Testis (tissue), 2 donors: ENCODE measurements at regions not wholly inside any gene's neighbourhood (a gene's known extent, or its start where the extent isn't known, plus 50 kb on each side); places are given as distances from the start of the nearest gene placed in this dataset.

Experiments
- POLR2A ChIP-seq: fragments of 450-650 bp; IDR thresholded peaks from one replicate; pipeline ENCODE4 v1.6.1; 2017; ENCODE audit warnings: antibody characterized with exemption, mild to moderate bottlenecking, moderate library complexity
- TF ChIP-seq, protein P1 (sequence below), 3 experiments: fragments of 450-650 bp in 2 of 3; fragments of 200-600 bp in 1 of 3; sonication (generic) in 1 of 3; IDR thresholded peaks; one replicate each; pipeline ENCODE4 v1.5.1; 2016 to 2019; ENCODE audit warnings: antibody characterized with exemption in 3 of 3, mild to moderate bottlenecking in 2 of 3, moderate library complexity in 1 of 3

DNA sequence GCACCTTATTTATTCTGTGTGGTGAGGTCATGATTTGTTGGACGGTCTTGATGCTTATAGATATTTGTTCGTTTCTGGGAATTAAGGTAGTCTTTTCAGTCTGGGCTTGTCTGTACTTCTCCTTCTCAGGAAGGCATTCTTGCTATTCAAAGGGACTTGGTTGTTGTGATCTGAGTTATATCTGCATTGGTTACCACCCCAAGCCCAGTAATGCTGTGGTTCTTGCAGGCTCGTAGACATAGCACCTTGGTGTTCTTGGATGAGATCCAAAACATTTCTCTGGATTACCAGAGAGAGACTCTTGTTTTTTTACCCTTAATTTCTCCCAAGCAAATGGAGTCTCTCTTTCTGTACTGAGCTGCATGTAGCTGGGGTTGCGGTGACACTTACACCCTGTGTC is 128.0 kb upstream of the CBLB start:
- TF ChIP-seq, protein P1, sequence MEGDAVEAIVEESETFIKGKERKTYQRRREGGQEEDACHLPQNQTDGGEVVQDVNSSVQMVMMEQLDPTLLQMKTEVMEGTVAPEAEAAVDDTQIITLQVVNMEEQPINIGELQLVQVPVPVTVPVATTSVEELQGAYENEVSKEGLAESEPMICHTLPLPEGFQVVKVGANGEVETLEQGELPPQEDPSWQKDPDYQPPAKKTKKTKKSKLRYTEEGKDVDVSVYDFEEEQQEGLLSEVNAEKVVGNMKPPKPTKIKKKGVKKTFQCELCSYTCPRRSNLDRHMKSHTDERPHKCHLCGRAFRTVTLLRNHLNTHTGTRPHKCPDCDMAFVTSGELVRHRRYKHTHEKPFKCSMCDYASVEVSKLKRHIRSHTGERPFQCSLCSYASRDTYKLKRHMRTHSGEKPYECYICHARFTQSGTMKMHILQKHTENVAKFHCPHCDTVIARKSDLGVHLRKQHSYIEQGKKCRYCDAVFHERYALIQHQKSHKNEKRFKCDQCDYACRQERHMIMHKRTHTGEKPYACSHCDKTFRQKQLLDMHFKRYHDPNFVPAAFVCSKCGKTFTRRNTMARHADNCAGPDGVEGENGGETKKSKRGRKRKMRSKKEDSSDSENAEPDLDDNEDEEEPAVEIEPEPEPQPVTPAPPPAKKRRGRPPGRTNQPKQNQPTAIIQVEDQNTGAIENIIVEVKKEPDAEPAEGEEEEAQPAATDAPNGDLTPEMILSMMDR (IDR thresholded peaks at IDR 0.05) = no peak
- TF ChIP-seq POLR2A = no peak
